ENCODE measurements at regions not wholly inside any gene's neighbourhood (a gene's known extent, or its start where the extent isn't known, plus 50 kb on each side); places are given as distances from the start of the nearest gene placed in this dataset.
"Not testable (repeated sequence)": the region's sequence is repeated elsewhere in the genome, so short reads cannot be mapped to it uniquely, and the experiment has no call there.

DNA sequence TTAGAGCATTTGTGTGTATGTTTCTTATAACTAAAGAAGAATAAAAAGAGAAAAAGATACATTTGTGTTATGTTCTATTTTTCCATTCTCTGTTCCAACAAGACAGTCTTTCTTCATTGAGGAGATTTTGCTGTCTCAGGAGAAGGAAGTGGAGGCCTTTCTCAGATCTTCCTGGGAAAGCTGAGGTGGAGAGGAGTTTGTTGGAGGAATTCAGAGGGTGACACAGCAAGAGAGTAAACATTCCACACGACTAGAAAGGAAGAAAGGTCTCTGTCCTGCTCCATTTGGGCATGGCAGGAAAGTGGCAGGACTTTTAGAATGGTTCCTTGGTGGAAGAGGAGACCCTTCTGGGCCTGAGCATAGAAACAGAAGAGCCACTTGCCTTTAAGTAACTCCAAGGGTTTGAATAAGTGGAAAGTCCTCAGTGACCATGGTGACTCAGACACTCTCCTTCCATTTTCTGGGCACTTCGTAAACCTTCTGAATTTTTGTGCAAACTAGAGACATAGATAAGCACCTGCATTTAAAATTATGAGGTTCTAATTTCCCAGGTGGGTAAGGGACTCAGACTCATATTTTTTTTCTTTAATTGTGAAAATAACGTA is 52.3 kb upstream of the COL5A2 start:
- no peak for DNase-seq

DNA sequence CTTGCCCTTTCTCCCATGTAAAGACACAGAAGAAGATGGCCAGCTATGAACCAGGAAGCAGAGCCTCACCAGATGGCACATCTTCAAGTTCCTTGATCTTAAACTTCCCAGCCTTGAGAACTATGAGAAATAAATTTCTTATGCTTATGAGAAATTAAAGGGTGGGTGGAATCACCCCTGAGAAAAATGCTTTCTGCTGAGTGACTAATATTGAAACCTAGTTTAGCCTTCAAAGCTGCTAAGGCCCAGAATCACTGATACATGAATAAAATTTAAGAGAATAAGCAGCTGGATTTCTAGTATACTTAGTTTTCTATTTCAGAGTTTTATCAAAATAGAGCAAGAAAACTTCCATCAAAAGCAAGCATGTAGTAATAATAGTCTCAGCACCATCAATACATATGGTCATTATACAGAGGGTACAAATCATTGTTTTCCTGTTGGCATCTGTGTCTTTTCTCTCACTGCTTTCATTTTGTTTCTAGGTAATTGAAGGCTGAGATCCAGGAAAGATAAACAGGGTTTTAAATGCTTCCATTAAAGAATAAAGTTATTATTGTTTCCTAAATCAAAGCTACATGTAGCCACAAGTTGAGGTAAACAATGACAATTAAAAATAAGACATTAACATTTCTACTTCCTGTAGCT is 53.3 kb upstream of the COL5A2 start:
- DNase-seq = no peak

DNA sequence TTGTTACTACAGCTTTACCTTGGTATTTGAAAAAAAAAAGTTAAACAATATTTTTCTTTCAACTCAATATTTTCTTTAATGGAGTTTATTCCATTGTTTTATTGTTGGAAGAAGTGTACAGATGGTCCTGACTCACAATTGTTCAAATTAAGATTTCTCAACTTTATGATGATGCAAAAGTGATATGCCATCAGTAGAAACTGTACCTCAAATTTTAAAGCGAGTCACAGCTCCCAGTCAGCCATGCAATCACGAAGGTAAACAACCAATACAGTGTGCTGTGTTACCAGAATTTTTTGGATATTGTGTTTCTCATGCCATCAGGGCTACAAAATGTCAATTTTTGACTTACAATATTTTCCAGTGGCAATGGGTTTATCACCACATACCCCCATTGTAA is 54.0 kb upstream of the COL5A2 start:
- DNase-seq = no peak

DNA sequence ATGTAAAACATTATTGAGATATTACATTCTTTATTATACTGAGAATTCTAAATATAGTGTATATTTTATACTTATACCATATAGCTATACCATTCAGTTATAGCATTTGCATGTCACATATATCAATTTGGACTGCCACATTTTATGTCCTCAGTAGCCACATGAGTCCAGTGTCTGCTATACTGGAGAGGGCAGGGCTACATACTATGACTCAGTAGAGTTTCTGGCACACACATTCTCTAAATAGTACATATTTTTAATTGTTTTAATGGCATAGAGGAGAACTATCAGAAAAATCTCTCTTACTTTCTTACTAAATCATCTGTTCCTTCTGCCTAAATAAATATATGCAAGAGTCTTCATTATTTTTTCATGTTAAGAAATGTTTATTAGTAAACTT is 55.4 kb upstream of the COL5A2 start:
- no peak for DNase-seq

DNA sequence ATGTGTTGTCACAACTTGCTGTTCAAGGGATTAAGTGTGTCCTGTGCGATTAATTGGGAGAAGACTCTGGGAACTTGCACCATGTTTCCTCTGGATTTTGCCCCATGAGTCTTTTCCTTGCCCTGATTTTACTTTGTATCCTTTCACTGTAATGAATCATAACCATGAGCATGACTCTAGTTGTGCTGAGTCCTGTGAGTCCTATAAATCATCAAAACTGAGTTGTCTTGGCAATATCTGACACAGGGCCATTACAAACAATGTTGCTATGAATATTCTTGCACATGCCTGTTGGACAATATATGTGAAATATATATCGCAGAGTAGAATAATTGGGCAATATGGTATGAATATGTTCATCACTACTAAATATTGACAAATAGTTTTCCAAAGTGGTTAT is 56.5 kb upstream of the COL5A2 start:
- no peak for DNase-seq

DNA sequence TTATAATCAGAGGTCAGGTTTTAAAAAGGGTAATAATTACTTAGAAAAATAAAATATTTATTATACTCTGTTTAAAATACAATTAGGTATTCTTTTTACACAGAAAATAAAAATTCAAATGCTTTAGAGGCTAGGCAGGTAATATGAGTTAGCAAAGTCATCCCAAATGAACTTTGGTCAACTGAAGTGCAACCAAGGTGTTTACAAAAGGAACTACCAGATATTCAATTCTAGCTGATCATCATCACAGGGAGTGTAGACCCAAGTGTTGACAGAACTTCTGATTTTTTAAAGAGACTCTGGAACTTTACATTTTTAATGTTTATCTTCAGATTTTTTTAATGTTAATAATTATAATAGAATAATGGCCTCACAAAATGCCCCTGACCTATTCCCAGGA is 59.3 kb upstream of the COL5A2 start:
- DNase-seq = no peak

DNA sequence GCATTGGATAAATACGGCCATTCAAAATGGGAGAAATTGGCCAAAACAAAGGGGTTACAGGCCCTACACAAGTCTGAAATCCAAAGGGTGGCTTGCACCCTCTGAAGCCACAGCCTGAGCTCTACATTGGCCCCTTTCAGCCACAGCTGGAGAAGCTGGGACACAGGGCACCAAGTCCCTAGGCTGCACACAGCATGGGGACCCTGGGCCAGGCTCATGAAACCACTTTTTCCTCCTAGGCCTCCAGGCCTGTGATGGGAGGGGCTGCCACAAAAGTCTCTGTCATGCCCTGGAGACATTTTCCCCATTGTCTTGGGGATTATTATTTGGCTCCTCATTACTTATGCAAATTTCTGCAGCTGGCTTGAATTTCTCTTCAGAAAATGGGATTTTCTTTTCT is 64.3 kb upstream of the COL5A2 start:
- DNase-seq = not testable (repeated sequence)

DNA sequence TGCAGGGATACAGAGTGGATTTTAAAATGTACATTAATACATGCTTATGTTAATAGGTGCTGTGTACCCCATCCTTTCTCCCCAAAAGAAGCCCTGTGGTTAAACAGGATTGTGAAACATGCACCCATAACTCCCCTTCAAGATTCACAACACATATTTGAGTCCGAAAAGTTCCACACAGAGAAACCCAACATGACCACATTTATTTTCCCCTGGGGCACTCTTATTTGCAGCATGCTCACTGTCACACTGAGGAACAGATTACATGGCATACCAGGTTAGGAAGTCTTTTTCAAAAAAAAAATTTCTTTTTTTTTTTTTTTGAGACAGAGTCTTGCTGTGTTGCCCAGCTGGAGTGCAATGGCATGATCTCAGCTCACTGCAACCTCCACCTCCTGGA is 67.7 kb upstream of the COL5A2 start:
- no peak for DNase-seq

DNA sequence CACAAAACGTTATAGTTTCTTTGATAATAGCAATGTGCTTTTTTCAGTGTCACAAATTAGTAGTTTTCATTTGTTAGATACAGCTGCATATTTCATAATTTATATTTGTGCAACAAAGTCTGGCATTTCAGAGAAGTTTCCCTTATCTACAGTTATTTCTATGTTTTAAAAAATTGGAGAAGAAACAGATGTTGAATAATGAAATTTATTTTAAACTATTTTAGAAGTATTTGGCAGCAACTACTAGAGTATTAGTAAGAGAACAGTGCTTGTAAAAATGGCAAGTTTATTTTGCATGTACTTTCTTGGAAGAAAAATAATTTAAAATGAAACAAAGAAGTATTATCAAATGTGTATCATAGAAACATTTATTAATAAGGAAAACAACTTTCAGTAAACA is 68.6 kb upstream of the COL5A2 start:
- no peak for DNase-seq

DNA sequence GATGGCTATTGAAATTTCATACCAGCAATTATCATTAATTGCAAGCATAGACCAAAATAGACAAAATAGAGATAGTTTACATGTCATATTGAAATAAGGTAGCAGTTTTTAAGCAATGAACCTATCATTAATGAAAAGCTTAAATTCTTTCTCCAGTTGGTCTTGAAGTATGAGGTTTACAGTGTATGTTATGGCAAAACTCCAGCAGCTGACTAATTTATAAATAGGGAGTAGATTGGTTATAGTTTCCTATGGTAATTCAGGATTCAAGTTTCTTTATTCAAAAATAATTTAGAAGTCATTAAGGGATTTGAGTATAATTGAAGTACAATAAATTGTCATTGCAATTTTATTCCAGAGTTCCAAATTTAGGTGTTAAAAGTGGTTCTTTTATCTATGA is 69.6 kb upstream of the COL5A2 start:
- DNase-seq = no peak

DNA sequence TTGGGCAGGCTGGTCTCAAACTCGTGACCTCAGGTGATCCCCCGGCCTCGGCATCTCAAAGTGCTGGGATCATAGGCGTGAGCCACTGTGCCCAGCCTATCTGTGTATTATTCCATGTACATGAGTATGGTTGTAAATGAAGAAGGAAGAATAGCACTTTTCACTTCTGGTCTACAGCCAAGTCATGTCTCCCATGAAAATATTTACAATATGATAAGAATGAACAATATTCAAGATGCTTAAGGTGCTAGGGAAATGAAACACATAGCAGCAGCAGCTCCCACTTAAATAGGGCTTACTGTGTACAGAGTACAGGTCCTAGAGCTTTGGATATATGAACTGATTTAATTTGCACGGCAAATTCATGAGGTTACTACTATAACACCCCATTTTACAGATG is 70.3 kb upstream of the COL5A2 start:
- DNase-seq = no peak

DNA sequence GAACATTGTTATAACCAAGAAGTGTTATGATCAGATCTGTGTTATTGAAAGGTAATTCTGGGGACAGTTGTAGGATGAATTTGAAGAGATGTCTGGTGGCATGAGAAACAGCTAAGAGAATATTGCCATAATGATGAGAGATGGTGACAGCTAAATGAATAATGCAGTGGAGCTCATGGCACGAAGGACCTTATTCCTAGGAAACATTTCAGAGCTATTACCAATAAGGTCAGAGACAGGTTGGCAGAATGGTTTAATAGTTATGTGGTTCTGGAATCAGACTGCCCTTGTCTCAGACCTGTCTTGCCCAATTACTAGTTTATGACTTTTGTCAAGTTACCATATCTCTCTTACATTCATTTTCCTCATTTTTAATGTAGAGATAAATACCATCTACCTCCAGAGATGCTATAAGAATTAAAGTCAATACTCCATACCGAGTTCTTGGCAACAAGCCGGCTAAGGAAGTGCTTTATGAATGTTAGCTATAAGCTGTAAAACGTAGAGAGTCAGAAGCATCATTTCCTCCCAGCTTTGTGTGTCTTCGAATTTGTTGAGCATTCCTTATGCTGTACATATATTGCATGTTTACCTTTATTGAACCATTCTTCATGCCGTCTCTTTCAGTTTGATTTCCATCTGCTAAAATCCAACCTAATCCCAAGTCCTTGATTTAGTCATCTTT is 73.6 kb upstream of the COL5A2 start:
- no peak for DNase-seq

DNA sequence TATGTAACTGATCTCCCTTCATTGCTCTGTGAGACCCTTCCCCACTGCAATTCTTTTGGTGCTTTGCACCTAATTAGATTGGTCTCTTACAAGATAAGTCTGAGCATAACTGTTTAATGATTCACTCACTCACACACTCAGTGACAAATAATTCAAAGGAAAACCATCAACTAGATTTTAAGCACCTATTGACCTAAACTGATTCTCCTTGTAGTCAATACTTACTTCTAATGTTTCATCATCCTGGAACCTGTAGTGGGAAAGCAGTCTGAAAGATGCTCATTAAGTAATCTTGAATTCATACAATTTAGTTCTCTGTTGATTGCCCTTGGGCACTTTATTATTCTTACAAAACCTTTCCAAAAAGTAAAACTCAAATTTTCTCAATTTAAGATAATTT is 74.3 kb upstream of the COL5A2 start:
- no peak for DNase-seq

DNA sequence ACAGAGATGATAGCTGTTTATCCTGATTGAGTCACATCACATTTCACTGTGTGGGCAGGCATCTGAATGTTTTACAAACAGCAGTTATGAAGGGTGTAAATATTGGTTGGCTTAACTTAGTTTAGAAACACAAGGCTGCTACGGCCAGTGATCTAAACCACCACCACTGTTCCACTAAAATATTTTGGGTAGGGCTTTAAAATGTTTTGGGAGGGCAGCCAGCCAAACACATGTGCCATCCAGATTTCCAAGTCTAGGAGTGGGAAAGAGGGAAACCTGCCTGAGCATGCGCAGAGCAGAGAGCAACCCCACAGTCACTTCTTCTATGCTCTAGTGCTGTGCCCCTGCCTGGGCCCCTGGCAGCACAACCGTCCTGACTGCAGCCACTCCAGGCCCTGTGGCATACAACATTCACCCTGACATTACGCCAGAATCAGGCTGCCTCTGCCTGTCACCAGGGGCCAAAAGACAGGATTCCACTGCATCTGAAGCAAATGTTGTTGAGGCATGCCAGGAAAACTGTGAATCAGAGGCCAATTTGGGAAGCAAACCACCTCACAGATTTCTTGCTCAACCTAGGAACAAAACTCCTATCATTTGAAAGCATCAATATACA is 74.8 kb upstream of the COL5A2 start:
- no peak for DNase-seq

DNA sequence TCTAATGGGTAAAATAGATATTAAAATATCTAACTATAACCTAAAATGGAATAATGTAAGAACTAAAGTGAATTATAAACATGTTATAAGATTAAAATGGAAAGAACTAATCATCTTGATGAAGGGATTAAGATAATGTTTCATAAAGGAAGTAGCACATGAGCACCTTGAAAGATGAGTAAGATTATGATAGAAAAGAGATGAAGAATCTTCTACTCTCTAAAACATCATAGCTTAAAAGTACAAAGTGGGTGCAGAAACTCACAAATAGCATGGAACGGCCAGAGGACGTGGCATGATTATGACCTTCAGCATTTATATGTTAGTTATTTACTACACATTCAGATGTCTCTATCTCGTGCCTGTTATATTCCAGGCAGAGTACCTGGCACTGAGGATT is 76.2 kb upstream of the COL5A2 start:
- DNase-seq = no peak

DNA sequence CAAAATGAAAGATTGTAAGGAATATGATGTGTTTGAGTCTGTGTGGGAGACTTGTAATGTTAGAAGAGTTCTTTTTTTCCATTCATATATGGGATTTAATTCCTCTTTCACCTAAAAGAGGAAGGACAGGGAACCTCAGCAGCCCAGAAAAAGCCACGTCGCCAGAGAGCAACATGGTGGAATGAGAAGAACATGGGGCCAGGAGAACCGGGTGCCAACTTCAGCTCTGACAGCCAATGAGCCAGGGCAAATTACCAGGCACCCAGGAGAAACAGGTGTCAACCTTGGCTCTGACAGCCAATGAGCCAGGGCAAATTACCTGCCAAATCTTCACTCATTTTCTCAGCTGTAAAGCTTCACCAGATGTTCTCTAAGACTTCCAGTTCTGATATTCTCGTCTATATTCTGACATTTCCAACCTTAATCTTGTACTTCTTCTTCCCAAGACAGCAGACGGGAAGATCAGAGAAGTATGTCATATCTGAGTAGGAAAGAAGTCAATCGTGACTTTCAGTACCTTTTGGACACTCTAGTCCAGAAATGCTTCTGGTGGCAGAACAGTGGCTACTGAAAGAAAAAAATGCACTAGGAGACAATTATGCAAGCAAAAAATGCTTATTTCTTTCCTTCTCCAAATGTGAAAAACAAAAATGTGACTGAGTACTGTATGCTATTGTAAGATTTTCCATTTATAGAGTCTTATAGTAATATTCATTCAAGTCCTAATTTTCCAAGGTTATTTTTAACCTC is 79.2 kb upstream of the COL5A2 start:
- no peak for DNase-seq

DNA sequence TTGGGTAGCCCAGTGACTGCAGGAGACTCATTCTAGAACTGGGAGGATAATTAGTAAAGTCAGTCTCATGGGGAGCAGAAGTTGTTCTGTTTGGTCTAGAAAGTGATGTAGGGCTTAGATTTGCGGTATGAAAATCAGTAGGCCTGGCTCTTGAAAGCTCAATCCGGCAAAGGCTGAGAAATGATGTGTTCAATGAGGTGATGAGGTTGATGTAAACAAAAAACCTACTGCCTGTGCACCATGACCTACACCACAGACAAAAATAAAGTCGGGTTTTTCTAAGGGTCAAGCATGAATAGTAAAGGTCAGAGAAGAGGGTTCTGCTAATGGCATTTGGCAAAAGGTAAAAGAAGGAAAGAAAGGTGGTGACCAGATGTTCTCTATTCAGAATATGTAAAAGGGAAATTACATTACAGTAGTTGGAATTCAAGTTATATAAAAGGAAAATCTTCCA is 80.8 kb upstream of the COL5A2 start:
- no peak for DNase-seq

DNA sequence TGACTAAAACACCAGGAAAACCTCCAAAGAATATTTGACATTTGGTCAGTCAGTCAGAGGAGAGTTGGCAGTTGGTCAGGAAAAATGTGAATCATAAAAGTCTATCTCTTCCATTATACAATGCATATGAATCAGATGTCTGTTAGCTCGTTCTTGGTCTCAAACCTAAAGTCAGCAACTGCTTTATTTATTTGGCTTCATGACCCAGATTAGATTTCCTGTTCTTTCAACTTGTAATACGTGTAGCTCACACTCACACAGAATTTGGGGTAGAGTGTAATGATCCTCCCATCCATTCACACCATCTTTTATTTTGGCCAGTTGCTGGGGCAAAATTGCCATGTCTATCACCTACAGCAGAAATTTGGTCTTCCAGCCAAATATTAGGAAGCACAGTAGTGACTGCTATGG is 81.9 kb upstream of the COL5A2 start:
- no peak for DNase-seq

DNA sequence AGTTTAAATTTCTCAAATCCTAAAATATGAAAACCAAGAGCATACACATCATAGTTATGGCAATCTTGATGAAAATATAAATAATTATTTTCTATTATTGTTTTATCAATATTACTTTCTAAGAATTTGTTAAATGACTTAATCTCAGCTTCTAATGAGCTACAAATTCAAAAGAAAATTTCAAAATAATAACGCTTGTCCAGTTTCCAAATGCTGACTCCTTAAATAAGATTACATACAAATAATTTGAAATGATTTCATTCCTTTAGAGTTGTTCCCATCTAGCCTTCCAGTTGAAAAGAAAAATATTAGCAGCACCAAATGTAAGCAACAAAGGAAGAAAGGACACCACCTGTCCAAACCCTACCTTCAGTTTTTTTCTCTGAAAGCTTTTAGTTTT is 82.4 kb upstream of the COL5A2 start:
- no peak for DNase-seq

DNA sequence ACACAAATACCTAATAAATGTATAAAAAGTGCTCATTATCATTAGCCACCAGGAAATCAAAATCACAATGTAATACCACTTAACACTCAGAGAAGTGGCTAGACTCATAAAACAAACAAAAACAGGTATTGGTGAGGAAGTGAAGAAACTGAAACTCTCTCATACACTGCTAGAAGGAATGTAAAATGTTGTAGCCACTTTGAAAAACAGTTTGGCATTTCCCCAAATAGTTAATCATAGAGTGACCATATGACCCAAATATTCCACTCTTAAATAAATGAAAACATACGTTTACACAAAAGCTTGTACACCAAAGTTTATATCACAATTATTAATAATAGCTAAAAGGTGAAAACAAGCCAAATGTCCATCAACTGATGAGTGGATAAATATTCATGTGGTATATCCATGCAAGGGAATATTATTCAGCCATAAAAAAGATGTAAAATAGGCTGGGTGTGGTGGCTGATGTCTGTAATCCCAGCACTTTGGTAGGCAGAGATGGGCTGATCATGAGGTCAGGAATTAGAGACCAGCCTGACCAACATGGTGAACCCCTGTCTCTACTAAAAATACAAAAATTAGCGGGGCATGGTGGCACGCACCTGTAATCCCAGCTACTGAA is 86.2 kb upstream of the COL5A2 start:
- DNase-seq = no peak

DNA sequence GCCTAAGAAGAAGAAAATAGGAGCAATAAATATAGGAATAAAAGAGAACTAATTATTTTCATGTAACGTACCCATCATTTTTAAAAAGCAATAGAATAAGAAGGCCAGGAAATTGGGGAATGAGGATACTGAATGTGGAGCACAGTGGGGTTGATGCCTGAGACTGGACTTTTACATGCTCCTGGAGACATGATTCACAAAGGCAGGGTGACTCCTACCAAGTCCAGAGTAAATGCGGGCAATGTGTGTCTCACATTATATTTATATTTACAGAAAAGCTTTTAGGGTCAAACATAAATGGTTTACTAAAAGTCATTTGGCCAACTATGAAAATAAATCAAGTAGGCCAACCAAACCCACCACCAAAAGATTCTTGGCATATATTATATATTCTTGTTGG is 87.9 kb upstream of the COL5A2 start:
- no peak for DNase-seq

DNA sequence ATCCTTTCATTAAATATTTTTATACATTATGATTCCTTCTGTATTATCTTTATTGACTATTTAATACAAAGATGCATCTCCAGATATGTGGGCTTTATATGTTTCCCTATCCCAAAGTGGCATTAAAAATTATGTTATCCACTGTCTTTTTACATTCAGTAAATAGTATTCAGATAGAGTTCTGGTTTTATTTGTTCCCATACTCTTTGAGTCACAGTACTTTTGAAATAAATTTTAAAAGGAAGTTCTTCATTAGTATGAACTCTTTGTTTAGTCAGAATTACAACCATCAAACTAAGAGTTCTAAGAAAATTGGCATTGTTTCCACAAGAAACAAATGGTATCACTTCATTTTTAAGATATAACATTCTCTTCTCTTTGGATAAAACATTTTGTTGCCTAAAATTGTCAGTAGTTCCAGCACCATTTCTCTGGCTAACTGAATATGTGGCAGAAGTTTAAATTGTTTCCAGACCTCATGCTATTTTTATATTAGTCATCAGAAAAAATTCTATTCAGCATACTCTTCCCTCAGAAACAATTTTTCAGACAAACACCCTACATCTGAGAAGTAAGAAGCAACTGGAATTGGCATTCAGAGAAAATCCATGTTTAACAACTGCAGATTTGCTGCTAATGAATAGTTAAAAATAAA is 88.5 kb upstream of the COL5A2 start:
- no peak for DNase-seq

All from NCI-H526 treated with DMSO at 0.1 percent for 48 hours (cell line).